C4-2B (cell line): ENCODE measurements at regions not wholly inside any gene's neighbourhood (a gene's known extent, or its start where the extent isn't known, plus 50 kb on each side); places are given as distances from the start of the nearest gene placed in this dataset.

Source experiments
- ZFX ChIP-seq: fragments of 450-650 bp; IDR thresholded peaks from 2 replicates; pipeline ENCODE4 v1.6.1; 2017
- TF ChIP-seq, protein P1 (sequence below): fragments of 450-650 bp; conservative IDR thresholded peaks from 2 replicates; pipeline ENCODE4 v1.5.1; 2017; ENCODE audit warnings: mild to moderate bottlenecking

DNA sequence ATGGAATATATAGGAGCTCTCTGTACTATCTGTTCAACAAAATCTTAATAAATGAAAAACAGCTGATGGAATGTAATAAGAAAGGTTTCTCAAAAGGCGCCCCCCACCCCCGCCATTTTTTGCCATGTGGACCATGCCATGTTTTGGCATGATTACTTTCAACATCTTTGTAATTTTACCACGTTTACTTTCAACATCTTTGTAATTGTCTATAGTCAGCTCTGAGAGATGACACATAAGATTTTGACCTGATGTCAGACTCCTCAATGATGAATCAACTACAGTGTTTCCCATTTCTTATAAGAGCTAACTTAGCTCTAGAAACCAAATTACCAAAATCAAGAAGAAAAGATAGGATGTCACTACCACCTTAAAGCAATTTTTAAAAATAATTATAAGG lies 144.9 kb upstream of the AHR start:
- TF ChIP-seq, protein P1, sequence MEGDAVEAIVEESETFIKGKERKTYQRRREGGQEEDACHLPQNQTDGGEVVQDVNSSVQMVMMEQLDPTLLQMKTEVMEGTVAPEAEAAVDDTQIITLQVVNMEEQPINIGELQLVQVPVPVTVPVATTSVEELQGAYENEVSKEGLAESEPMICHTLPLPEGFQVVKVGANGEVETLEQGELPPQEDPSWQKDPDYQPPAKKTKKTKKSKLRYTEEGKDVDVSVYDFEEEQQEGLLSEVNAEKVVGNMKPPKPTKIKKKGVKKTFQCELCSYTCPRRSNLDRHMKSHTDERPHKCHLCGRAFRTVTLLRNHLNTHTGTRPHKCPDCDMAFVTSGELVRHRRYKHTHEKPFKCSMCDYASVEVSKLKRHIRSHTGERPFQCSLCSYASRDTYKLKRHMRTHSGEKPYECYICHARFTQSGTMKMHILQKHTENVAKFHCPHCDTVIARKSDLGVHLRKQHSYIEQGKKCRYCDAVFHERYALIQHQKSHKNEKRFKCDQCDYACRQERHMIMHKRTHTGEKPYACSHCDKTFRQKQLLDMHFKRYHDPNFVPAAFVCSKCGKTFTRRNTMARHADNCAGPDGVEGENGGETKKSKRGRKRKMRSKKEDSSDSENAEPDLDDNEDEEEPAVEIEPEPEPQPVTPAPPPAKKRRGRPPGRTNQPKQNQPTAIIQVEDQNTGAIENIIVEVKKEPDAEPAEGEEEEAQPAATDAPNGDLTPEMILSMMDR = no peak
- no peak for TF ChIP-seq ZFX
